OCI-LY1 (cell line): ENCODE measurements at regions not wholly inside any gene's neighbourhood (a gene's known extent, or its start where the extent isn't known, plus 50 kb on each side); places are given as distances from the start of the nearest gene placed in this dataset.

ENCODE experiments used
- H2AFZ ChIP-seq: fragments of 200-600 bp; sonication (generic), shearing (Covaris generic); 2 replicates; pipeline ENCODE4 v1.6.0; 2014; ENCODE audit warnings: antibody characterized with exemption, mild to moderate bottlenecking, low read length
- H3F3A ChIP-seq: fragments of 200-600 bp; sonication (generic), shearing (Covaris generic); 2 replicates; pipeline ENCODE4 v1.6.0; 2014; ENCODE audit warnings: mild to moderate bottlenecking, antibody characterized with exemption, low read length, moderate library complexity; ENCODE audit not compliant: insufficient read depth
- H3K27ac ChIP-seq: fragments of 200-600 bp; sonication (generic); 2 replicates; pipeline ENCODE4 v1.5.1; 2014; ENCODE audit warnings: low read length, mixed run types, mild to moderate bottlenecking, low read depth; ENCODE audit not compliant: poor library complexity, severe bottlenecking
- H3K27me3 ChIP-seq: fragments of 200-600 bp; sonication (generic); 2 replicates; pipeline ENCODE4 v1.6.0; 2014; ENCODE audit warnings: antibody characterized with exemption, mild to moderate bottlenecking, low read length, moderate library complexity; ENCODE audit not compliant: insufficient read depth
- H3K36me3 ChIP-seq: fragments of 200-600 bp; sonication (generic); 2 replicates; pipeline ENCODE4 v1.6.1; 2014; ENCODE audit warnings: mild to moderate bottlenecking, antibody characterized with exemption, low read length, moderate library complexity, mixed read lengths; ENCODE audit not compliant: insufficient read depth
- H3K4me1 ChIP-seq: fragments of 200-600 bp; sonication (generic); 2 replicates; pipeline ENCODE4 v1.5.1; 2014; ENCODE audit warnings: mild to moderate bottlenecking, low read length, moderate library complexity; ENCODE audit not compliant: insufficient read depth, severe bottlenecking
- H3K4me2 ChIP-seq: fragments of 200-600 bp; sonication (generic), shearing (Covaris generic); 2 replicates; pipeline ENCODE4 v1.6.1; 2014; ENCODE audit warnings: low read length
- H3K4me3 ChIP-seq: fragments of 200-600 bp; sonication (generic); 2 replicates; pipeline ENCODE4 v1.5.1; 2014; ENCODE audit warnings: low read length, low read depth, mild to moderate bottlenecking, mixed read lengths; ENCODE audit not compliant: poor library complexity, severe bottlenecking
- H3K79me2 ChIP-seq: fragments of 200-600 bp; shearing (Covaris generic); 2 replicates; pipeline ENCODE4 v1.6.1; 2016; ENCODE audit warnings: mixed run types, low read length, mixed read lengths; ENCODE audit not compliant: insufficient read depth
- H3K9ac ChIP-seq: fragments of 200-600 bp; sonication (generic), shearing (Covaris generic); 2 replicates; pipeline ENCODE4 v1.6.1; 2014; ENCODE audit warnings: mild to moderate bottlenecking, low read length, mixed read lengths
- H3K9me2 ChIP-seq: fragments of 200-600 bp; sonication (generic), shearing (Covaris generic); 2 replicates; pipeline ENCODE4 v1.6.1; 2014; ENCODE audit warnings: low read depth, mild to moderate bottlenecking, low read length, mixed read lengths
- H3K9me3 ChIP-seq: fragments of 200-600 bp; shearing (Covaris generic); 2 replicates; pipeline ENCODE4 v1.6.1; 2014; ENCODE audit warnings: low read length, mixed read lengths
- H4K20me1 ChIP-seq: fragments of 200-600 bp; sonication (generic), shearing (Covaris generic); 2 replicates; pipeline ENCODE4 v1.6.0; 2016; ENCODE audit warnings: mild to moderate bottlenecking, low read length; ENCODE audit not compliant: insufficient read depth
- EZH2 ChIP-seq: fragments of 200-600 bp; sonication (generic), shearing (Covaris generic); IDR thresholded peaks from 2 replicates; pipeline ENCODE4 v1.8.0; 2017; ENCODE audit warnings: borderline replicate concordance, mixed run types, mild to moderate bottlenecking, antibody characterized with exemption, low read length, moderate library complexity, mixed read lengths
- TF ChIP-seq, protein P1 (sequence below): fragments of 200-600 bp; sonication (generic), shearing (Covaris generic); IDR thresholded peaks from 2 replicates; pipeline ENCODE4 v1.5.1; 2017; ENCODE audit warnings: mild to moderate bottlenecking, antibody characterized with exemption, low read length, moderate library complexity, mixed read lengths

DNA sequence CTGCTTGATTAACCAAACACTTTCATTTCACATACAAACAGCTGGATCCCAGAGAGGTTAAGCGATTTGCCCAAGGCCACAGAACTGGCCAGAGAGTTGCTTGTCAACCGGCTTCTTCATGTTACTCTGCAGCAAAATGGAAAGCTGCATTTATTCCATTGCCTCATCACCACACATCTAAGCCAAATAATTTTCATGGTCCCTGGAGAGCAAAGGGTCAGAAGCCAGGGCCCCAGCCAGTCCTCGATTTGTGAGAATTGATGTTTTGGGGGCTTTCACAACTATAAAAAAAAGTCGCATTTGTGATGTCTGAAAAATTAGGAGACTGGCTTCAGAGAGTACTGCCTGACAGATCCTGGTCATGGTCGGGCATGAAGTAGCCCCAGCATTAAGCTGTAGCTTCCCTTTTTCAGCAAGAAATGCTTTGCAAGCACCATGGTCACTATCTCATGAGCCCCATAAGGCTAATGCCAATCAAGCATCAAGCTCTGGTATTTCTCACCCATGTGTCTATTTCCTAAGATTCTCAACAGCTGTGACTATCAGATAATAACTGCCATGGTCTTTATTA is 95.8 kb downstream of the BANF2 start:
- no peak overlapping the region for H3K9ac ChIP-seq
- H3F3A ChIP-seq, result no peaks in the 10 kb centered on the region
- no peak overlapping the region for H2AFZ ChIP-seq

DNA sequence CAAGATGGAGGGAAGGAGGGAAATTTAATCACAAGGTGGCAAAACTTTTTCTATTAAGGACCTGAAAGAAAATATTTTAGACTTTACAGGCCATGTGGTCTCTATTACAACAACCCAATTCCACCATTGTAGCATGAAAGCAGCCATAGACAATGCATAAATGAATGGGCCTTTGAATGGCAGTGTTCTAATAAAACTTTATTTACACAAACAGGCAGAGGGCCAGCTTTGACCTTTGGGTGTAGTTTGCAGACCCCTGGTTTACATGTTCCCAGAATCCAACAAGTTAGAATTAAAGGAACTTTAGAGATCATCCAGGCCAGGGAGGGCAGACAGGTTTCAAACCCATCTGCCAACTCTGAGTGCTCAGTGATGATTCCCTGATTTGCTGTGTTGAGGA is 95.2 kb downstream of the BANF2 start:
- Histone ChIP-seq H3F3A (no peaks in the 10 kb centered on the region), H3K79me2 (no peaks in the 10 kb centered on the region), H3K9me3 (no peaks in the 10 kb centered on the region), H3K4me3 (no peak overlapping the region), H3K4me1 (no peaks in the 10 kb centered on the region), H3K9me2 (no peaks in the 10 kb centered on the region), H2AFZ (no peak overlapping the region), H3K9ac (no peak overlapping the region), H3K4me2 (no peak overlapping the region), H3K27me3 (no peaks in the 10 kb centered on the region; the same call in 1 of the 2 replicates), H3K36me3 (no peaks in the 10 kb centered on the region), H3K27ac (no peak overlapping the region), H4K20me1 (no peaks in the 10 kb centered on the region)
- no peak for TF ChIP-seq EZH2
- TF ChIP-seq, protein P1, sequence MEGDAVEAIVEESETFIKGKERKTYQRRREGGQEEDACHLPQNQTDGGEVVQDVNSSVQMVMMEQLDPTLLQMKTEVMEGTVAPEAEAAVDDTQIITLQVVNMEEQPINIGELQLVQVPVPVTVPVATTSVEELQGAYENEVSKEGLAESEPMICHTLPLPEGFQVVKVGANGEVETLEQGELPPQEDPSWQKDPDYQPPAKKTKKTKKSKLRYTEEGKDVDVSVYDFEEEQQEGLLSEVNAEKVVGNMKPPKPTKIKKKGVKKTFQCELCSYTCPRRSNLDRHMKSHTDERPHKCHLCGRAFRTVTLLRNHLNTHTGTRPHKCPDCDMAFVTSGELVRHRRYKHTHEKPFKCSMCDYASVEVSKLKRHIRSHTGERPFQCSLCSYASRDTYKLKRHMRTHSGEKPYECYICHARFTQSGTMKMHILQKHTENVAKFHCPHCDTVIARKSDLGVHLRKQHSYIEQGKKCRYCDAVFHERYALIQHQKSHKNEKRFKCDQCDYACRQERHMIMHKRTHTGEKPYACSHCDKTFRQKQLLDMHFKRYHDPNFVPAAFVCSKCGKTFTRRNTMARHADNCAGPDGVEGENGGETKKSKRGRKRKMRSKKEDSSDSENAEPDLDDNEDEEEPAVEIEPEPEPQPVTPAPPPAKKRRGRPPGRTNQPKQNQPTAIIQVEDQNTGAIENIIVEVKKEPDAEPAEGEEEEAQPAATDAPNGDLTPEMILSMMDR, result no peak

More for the DNA sequence above, 95.8 kb downstream of the BANF2 start:
- Histone ChIP-seq H3K27ac (no peak overlapping the region), H3K27me3 (no peaks in the 10 kb centered on the region; the same call in 1 of the 2 replicates), H3K36me3 (no peaks in the 10 kb centered on the region), H3K4me2 (no peak overlapping the region), H3K9me2 (no peaks in the 10 kb centered on the region), H3K9me3 (no peaks in the 10 kb centered on the region), H3K4me1 (no peaks in the 10 kb centered on the region), H3K79me2 (no peaks in the 10 kb centered on the region), H4K20me1 (no peaks in the 10 kb centered on the region), H3K4me3 (no peak overlapping the region)
- TF ChIP-seq, protein P1, result no peak
- no peak for TF ChIP-seq EZH2

DNA sequence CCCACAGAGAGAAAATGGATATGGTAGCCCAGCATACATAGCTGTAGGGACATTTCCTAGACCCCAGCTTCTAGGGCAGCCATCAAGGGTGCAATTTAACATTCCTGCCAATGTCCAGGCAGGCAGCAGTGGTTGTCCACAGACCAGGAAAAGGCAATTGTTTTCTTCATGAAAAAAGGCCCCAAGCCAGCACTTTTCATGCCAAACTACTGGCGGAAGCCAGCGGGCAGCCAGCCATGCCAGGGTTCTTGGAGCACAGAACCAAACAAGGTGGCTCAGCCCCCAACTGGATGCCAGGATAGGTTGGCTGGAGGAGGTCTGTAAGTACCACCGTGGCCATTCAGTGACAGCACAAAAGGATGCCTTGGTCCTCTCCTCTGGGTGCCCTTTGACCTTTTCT is 94.6 kb downstream of the BANF2 start:
- Histone ChIP-seq H2AFZ (no peak overlapping the region), H3K9me2 (no peaks in the 10 kb centered on the region), H3K36me3 (no peaks in the 10 kb centered on the region), H3K79me2 (no peaks in the 10 kb centered on the region), H3K27ac (no peak overlapping the region), H3K4me3 (no peak overlapping the region), H3K9me3 (no peaks in the 10 kb centered on the region), H3F3A (no peaks in the 10 kb centered on the region), H3K9ac (no peak overlapping the region), H3K4me1 (no peaks in the 10 kb centered on the region), H3K27me3 (no peaks in the 10 kb centered on the region; the same call in 1 of the 2 replicates), H3K4me2 (no peak overlapping the region), H4K20me1 (no peaks in the 10 kb centered on the region)
- TF ChIP-seq, protein P1, result no peak
- no peak for TF ChIP-seq EZH2
